Superior temporal gyrus (tissue), 1 donor: ENCODE measurements at regions not wholly inside any gene's neighbourhood (a gene's known extent, or its start where the extent isn't known, plus 50 kb on each side); places are given as distances from the start of the nearest gene placed in this dataset.

Experiments used
- DNase-seq: peaks from one replicate; pipeline ENCODE4 v3.0.0-alpha.2; 2016; ENCODE audit errors: extremely low spot score

DNA sequence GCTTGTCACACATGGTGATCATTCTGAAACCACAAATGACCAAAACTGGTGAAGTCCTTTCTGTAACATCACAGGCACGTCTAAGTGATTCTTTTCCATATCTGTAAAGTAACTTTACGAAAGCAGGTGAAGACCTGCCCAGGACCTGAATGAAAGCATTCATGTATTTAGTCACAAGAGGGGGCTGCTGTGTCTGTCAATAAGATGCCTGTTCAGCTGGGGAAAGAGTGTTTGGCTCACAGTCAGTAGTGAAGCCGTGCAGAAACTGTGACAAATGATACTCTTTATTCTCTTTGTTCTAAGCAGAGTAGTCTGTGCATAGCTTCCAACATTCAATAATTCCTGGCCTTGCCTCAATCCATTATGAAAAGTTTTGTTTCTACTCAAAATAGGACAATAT lies 373.5 kb upstream of the OR4E1 start:
- peak; percentile 70 for DNase-seq

DNA sequence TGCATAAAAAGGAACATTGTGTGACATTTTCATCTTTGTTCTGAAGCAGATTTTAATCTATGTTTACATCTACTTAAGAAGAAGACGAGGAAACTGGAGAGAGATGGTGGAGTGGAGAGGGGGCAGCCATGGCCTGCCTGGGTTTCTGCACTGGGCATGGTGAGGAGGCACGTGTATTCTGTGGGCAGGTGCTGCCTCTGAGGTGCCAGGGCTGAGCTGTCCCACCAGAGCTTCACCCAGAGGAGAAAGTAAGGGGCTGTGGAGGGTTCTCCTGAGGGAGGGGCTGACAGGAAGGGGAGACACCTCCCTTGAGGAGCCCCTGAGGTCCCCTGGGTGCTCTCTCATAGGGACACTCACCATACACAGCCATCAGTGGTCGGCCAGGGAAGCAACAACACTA lies 372.4 kb upstream of the OR4E1 start:
- no peak for DNase-seq

DNA sequence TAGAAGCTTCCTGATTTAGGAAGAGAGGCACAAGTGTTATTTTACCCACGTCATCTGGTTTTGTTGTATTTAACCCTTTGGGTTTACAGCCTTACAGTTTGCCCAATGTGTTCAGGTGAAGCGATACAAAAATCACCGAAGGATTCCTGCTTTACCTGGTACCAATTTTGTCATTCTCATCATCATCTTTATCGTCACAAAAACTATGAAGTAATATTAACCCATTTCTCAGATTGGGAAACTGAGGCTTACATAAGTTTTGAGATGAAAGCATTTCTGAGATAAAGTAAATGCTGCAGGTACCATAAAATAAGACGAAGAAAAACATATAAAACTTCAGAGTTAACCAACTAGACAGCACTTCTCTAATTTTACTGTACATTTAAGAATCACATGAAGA lies 370.6 kb upstream of the OR4E1 start:
- no peak for DNase-seq

DNA sequence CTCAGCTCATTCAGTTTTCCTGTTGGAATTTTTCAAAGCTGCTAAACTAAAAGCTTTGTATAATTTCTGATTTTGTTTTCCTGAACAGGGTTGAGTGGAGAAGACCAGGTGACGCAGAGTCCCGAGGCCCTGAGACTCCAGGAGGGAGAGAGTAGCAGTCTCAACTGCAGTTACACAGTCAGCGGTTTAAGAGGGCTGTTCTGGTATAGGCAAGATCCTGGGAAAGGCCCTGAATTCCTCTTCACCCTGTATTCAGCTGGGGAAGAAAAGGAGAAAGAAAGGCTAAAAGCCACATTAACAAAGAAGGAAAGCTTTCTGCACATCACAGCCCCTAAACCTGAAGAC lies 367.1 kb upstream of the OR4E1 start:
- no peak for DNase-seq

DNA sequence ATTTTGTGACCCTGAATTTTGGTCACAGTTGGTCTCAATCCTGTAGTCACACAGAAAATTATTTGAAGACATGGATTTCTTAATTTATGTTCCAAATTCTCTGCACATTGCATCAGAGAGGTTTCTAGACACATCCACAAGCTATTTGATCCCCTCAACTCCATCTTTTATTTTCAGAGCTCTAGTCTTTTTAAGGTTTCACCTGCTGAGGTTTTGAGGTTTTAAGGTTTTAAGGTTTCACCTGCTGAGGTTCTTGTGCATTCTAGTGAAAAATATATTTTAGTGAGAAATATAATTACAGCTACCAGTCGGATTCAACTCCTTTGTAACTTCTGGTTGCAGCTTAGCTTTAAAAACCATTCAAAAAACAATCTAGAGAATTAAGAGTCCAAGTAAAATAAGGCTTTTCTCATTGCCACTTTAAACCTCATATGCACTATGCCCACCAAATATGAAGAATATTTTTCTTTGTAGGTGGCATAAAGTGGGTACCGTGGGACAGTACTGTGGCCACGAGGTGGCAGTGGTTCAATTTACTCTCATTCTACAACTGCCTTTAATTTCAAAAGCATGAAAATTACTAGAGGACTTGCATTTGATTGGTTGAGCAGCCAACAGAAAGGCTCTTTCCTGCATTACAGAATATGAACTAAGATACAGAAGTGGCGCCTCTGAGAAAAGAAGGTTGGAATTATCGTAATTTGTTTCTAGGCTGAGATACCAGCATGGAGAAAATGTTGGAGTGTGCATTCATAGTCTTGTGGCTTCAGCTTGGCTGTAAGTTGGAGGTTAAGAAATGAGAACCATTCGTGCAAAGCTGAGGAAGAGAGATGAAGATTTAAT lies 366.5 kb upstream of the OR4E1 start:
- peak; percentile 34 for DNase-seq

DNA sequence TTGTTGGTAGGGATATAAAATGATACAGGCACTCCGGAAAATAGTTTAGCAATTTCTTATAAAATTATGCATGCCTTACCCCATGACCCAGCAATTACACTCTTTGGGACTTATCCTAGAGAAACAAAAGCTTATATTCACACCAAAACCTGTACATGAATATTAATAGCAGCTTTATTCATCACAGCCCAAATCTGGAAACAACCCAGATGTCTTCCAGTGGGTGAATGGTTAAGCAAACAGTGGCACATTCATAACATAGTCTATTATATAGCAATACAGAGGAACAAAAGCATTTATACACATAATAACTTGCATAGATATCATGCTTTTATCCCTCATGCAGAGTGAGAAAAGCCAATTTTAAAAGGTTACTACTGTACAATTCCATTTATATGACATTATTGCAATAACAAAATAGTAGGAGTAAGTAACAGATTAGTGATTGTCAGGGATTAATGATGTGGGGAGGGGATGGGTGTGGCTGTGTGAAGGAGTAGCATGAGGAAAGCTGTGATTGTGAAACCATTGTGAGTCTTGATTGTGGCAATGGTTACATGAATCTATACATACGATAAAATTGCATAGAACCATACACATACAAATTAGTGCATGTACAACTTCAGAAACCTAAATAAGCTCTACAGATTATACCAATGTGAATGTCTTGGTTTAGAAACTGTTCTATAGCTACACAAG lies 363.1 kb upstream of the OR4E1 start:
- DNase-seq = no peak

DNA sequence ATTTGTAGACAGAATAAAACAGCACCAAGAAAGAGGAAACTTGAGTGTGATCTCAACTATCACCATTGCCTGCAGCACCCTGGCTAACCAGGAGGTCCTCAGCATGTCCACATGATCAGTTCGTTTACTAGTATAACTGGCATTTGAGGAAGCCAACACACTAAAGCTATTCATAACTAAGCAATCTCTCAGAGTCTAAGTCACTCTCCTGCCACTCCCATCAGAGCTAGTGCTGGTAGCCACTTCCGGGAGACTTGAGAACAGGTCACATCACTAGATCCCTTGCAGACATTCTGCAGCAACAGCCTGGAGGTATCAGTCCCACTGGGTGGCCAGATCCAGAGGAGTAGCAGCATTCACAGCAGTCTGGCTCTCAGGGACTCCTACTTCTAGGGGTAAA lies 352.9 kb upstream of the OR4E1 start:
- no peak for DNase-seq

DNA sequence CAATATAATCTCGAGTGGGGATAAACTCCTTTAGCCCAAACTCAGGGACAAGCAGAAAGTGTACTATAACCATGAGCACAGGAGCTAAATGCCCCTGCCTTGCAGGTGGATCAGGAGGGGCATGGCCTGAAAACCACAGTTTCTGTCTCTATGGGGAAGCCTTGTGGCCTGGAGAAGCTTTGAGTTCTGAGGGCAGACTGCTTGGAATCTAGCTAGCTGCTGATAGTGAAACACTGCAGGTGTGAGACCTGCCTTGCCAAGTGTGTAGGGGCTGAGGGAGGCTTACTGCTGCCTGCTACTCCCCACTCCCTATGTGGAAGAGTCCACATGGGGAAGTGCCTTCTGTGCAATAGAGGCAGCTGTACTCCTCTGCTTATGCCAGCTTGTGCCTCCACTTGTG lies 352.3 kb upstream of the OR4E1 start:
- no peak for DNase-seq

DNA sequence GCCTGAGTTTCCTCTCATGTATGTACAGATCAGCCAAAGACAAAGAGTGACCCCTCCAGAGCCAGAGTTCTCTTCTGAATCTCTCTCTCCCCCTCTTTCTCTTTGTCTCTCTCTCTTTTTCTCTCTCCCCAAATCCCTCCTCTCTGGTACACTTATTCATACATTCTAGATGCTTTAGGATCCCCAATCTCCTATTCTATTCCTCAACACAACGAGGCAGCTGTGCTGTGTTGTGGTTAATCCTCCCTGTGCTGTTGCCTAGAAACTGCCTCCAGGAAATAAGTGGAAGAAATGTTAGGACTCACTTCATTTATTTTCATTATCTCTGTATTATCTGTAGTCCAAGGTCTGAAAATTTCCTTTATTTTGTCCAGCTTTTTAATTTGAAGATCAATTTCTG lies 350.5 kb upstream of the OR4E1 start:
- DNase-seq = no peak

DNA sequence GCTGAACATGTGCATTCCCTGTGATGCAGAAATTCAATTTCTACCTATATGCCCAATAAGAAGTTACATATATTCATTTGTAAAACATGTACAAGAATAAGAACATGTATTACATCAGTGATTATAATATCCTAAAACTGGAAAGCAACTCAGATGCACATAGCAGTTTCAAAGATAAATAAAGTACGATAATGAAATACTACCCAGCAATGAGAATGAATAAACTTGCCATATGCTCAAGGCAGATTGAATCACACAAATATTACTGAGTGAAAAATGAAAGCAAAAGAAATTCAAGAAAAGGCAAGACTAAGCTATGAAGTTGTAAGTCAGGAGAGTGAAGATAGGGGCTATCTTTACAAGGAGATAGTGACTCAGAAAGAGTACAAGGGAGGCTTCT lies 345.3 kb upstream of the OR4E1 start:
- no peak for DNase-seq

DNA sequence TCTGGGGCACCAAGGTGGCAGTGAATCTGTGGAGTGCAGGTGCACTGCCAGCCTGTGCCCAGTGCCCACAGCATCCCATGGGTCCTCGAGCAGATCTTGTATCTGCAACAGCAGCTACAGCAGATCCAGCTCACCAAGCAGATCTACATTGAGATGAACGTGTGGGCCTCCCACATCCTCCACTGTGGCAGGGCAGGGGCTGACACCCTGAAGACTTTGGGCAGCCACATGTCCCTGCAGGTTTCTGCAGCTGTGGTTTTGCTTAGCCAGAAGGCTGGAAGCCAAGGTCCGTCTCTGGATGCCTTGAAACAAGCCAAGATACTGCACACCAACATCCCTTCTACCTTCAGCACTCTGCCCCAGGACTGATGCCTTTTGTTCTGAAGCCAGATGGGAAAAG lies 338.8 kb upstream of the OR4E1 start:
- no peak for DNase-seq

DNA sequence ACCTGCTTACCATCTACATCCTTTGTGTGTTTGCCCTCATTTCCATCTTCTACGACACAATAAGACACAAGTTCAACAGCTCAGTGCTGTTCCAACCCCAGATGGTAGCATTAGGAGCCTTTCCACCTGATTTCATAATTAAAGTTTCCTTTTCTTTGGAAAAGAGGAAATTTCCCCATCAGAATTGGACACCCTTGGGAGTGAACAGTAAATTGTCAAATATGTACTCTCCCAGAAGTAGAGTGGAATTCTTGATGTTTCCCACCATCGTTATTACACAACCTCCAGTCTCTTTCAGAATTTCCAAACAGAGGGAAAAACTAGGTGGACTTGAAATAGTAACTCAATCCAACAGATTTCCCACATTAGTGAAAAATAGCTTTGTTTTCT lies 337.6 kb upstream of the OR4E1 start:
- no peak for DNase-seq

DNA sequence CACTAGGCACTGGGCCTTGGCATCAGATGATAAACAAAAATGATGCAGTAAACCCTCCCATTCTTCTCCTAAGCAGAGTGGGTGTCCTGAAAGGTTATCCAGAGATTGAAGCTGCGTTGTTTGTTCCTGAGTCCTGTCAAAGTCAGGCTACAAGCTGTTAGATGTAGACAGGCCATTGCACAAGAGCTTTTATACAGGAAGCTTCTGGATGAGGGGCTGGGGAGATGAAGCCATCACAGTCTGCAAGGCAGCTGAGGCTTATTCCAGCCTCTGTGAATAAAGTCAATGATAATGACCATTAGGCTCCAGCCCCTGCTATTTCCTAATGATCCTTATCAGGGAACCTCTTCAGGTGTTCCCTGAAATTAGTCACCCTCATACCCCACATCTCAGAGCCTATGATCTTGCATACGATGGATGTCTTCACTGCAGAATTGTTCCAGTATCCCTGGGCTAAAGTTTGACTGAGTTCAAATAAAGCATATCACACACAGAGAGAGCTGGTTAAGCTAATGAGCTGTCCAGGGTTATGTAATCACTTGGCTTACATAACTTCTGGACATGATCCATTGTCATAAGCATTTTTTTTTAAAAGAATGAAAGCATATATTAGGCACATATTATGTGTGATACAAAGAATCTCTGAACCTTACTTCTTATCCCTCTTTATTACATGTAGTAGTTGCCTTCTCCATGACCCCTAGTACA lies 337.1 kb upstream of the OR4E1 start:
- no peak for DNase-seq

DNA sequence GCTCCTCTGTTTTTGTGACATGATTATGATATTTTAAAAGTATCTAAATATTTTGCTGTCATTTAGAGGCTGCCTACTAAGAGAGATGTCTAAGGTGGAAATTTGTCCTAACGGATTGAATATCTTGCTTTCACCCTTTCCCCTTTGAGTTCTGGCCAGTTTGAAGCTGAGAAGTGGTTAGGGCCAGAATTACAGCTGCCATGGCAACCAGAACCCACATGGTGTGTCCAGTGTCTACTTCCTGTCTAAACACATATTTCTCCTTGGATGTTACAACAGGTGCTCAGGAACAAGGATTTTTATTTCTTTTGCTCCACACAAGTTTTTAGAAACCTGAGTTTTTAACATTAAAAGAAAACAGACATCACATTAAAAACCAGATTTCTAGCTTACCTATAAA lies 335.1 kb upstream of the OR4E1 start:
- DNase-seq = no peak

DNA sequence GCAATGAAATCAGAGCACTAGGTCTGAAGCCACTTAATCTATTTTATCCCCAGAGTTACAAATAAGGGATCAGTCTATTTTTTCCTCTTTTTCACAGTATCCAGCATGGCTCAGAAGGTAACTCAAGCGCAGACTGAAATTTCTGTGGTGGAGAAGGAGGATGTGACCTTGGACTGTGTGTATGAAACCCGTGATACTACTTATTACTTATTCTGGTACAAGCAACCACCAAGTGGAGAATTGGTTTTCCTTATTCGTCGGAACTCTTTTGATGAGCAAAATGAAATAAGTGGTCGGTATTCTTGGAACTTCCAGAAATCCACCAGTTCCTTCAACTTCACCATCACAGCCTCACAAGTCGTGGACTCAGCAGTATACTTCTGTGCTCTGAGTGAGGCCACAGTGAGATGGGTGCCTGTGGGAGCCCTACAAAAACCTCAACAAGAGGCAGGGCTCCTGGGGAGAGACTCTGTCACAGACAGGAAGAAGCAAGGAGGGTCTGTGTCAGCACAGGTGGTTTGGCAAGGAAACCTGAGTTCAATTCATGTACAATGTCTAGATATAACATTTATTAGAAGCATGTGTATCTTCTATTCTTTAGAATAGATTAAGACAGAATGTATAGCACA lies 334.3 kb upstream of the OR4E1 start:
- no peak for DNase-seq

DNA sequence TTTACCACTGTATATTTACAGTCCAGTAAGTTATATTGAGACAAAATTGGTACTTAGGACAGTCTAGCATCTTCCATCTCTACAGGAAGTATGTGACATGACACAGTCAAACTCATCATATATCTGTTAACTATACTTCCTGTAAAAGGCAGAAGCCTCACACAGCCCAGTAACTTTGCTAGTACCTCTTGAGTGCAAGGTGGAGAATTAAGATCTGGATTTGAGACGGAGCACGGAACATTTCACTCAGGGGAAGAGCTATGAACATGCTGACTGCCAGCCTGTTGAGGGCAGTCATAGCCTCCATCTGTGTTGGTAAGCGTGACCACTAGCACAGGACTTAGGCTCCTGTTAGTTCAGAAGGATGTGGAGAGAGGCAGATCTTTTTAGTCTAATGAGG lies 333.7 kb upstream of the OR4E1 start:
- DNase-seq = no peak

DNA sequence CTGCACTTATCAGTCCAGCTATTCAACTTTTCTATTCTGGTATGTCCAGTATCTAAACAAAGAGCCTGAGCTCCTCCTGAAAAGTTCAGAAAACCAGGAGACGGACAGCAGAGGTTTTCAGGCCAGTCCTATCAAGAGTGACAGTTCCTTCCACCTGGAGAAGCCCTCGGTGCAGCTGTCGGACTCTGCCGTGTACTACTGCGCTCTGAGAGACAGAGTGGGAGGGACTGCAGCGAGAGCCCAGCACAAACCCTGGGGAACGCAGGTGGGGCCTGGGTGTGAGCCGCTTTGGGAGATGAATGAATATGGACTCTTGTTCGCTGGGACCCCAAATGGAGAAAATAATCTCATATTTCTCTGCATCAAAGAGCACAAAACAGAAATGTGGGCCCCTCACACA lies 329.8 kb upstream of the OR4E1 start:
- DNase-seq = no peak

DNA sequence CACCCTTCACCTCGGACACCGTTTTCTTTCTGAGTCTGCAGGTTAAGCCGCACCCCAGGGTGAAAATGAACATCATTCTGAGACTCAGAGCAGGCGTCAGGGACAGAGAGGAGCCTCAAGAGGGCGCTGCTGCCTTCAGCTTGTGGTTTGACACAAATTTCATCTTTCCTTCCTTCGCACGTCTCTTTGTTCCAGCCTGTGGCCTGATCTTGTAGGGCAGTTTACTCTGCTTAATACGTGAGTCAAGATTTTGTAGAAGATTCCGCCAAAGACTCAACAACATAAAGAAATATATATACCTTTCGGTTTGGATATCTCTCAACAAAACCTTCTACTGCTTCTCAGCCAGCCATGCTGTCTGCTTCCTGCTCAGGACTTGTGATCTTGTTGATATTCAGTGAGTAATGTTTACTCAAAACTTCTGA lies 329.3 kb upstream of the OR4E1 start:
- DNase-seq = no peak

DNA sequence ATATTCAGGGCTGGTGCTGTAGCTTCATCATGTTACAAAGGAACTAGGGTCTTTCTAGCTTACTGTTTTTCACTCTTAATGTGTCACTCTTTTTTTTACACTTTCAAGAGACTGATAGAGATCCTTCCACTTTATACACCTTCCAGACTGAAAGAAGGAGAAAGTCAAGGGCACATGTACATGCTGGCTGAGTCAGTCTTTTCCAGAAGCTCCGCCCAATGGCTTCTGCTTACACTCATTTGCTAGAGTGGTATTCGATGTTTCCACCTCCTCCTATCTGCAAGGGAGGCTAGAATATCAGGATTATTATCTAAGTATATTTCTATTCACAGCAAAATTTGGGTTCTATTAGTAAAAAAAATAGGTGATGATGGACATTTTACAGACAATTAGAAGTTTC lies 325.8 kb upstream of the OR4E1 start:
- DNase-seq = no peak

DNA sequence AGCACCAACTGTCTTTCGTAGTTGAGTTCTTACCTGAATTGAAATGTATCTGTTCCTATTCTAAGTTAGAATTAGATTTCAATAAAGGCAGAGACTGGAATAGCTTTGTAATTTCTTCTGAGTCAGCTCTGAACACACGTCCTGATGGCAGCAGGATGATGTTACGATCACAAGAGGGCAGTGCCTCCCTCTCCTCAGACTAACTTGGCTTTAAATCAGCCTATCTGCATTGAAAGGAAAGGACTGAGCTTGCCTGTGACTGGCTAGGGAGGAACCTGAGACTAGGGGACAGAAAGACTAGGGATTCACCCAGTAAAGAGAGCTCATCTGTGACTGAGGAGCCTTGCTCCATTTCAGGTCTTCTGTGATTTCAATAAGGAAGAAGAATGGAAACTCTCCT lies 323.7 kb upstream of the OR4E1 start:
- no peak for DNase-seq

DNA sequence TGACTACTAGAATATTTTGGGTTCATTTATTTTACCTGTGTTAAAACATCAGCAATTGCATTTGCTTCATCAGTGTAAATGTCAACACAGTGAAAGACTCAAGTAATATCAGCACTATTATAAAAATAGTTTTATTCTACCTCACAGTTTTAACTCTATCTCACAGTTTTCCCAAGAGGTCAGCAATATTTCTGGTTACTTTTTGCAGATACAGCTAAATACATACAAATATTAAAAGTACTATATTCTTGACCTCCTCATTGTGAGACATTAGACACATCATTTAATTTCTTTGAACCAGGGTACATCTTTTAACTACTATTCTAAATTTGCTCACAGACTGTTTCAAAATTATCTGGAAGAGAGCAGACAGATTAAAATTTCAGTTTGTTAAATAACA lies 321.7 kb upstream of the OR4E1 start:
- DNase-seq = no peak

DNA sequence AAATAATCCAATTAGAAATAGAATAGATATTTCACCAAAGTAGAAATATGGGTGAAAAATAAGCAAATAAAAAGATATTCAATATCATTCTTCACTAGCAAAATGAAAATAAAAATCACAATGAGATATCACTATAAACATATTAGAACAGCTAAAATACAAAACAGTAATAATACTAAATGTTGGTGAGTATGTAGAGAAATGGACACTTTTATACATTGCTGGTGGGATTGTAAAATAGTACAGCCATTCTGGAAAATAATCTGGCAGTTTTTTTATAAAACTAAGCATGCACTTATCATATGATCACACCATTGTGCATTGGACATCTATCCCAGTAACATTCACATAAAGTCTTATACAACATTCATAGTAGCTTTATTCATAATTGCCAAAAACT lies 320.2 kb upstream of the OR4E1 start:
- DNase-seq = no peak

DNA sequence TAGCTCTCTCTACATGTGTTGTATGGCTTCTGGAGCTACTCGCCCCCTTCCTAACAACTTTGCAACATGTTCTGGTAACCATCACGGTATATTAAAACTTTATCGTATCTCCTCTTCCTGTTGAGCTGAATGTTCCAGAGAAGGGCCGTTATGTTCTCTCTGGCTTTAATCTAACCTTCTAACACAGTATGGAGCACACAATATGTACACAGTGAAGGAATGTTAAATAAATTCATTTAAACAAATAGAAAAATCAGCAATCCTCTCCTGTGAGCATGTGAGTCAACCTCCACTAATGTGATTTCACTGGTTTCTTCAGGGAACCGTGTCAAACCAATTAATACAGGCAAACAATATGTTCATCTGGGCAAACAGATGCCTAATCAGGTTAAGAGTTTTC lies 319.5 kb upstream of the OR4E1 start:
- DNase-seq = no peak
